Fibroblast of the aortic adventitia (primary cell): ENCODE measurements at regions not wholly inside any gene's neighbourhood (a gene's known extent, or its start where the extent isn't known, plus 50 kb on each side); places are given as distances from the start of the nearest gene placed in this dataset.
"Not testable (repeated sequence)": the region's sequence is repeated elsewhere in the genome, so short reads cannot be mapped to it uniquely, and the experiment has no call there.

Source experiments
- DNase-seq: peaks from one replicate; pipeline ENCODE4 v3.0.0-alpha.2; 2010; ENCODE audit warnings: low read depth
- H3K4me3 ChIP-seq: 2 replicates; pipeline ENCODE4 v1.5.1; 2011; ENCODE audit warnings: low read depth, mild to moderate bottlenecking, control low read depth, low read length, moderate library complexity

DNA sequence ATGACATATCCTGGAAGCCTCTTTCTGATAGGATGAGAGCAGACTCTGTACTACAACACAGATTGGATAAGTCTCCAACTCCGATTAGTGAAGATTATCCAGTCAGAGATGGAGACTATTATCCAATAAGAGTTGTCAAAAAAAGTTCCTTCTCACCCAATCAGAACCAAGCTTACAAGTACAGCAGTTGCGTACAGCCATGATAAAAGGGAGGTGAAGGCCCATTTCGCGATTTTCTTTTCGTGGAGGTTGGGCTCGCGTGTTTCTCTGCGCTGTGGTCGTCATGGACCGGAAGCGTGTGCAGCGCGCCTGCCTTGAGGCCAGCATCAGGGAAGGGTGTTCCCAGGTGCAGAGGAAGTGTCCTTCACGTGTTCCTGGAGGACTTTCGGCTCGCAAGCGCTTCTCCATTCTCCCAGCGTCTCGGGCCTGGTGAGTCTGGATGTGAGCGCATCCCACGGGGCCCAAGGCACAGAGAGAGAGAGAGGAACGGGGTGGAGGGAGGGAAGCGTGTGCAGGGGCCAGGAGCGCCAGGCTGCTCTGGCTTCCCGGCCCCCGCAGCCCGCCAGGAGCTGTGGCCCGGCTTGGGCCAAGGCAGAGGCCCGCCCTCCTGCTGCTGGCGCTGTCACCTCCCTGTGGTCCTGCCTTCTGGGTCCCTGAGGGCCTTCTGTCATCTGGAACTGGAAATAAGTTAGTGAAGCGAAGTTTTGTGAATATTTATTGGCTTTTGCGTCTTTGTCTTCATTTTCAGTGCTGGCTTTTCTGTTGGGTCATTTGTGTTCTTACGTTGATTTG is 53.9 kb downstream of the CDRT15L2 start:
- DNase-seq, H3K4me3 ChIP-seq: not testable (repeated sequence)

GRCh38 chr17:20640147-20640546 is 60.6 kb downstream of the CDRT15L2 start:
- not testable (repeated sequence) for DNase-seq, H3K4me3 ChIP-seq

- H3K4me3 ChIP-seq, DNase-seq: not testable (repeated sequence)
Measured at GRCh38 chr17:20646661-20647272, 67.2 kb downstream of the CDRT15L2 start.

GRCh38 chr17:20649097-20649767 is 69.7 kb downstream of the CDRT15L2 start:
- not testable (repeated sequence) for DNase-seq, H3K4me3 ChIP-seq

- not testable (repeated sequence) for DNase-seq, H3K4me3 ChIP-seq
Measured at GRCh38 chr17:20651022-20651421, 71.5 kb downstream of the CDRT15L2 start.

DNA sequence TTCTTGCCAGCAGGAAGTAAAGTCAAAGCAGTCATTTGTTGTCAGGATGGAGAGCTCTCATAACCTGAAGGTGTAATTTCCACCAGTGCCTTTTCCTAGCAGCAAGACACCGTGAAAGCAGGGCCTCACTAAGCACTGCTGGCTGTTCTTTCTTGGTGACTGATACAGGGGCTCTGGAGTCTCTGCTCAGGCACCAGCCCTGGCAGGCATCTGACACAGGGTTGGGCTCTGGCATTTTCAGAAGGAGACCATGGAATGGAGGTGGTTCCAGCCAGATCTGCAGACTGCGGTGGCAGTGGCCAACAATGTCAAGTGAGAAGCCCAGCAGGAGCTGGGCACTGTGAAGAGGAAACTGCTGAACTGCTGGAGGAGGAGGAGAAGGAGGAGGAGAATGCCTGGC is 72.2 kb downstream of the CDRT15L2 start:
- DNase-seq, H3K4me3 ChIP-seq: not testable (repeated sequence)

DNA sequence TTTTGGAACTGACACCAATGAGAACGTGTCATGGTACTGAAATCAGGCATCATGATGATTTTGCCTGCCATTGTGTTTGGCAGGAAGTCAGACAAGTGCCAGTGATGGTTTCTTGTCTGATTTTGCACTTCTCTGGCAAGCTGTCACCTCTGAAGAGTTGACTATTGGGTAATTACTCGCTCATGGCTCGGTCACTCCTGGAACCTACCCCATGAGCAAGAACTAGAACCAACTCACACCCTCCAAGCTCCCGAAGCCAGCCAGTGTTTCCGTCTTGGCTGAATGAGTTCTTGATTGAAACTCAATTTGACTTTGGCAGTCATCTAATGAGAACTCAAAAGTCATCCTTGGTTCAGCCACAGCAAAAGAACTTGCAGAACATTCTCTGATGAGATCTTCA is 73.9 kb downstream of the CDRT15L2 start:
- DNase-seq, H3K4me3 ChIP-seq: not testable (repeated sequence)

DNA sequence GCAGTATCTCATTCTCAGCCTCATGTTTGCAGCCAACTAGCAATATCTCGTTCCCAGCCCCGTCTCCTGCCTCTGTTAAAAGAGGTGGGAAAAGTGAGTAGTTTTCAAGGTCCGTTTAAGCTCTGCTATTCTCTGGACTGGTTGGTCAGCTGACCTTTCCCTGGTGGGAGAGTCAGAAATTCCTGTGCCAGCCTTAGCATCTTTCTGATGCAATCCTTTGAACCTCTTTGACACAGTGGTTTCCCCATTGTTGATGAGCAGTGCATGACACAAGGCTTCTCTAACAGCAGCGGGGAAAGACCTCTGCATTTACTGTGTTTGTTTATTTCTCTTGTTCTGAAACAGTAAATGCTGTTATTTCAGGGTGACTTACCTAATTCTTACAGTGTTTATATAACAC is 74.6 kb downstream of the CDRT15L2 start:
- peak; percentile 1 for DNase-seq
- H3K4me3 ChIP-seq: not testable (repeated sequence)

DNA sequence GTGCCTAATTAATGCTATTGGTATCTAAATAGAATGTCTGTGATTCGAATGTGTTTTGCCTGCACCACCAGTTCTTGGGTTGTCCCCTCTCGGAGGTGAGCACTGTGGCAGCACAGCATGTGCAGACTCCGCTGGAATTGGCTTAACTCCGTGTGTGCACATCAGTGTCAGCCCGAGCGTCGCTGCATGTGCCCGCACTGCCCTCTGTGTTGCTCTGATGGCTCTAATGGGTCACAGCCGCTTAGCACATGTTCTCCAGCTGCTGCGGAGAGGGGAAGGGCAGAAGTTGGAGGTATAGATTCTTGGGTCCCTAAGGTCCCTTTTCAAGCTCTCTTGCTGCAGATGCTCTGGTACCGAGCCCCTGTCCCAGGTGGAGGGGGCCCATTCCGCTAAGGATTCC is 75.1 kb downstream of the CDRT15L2 start:
- DNase-seq, H3K4me3 ChIP-seq: not testable (repeated sequence)

DNA sequence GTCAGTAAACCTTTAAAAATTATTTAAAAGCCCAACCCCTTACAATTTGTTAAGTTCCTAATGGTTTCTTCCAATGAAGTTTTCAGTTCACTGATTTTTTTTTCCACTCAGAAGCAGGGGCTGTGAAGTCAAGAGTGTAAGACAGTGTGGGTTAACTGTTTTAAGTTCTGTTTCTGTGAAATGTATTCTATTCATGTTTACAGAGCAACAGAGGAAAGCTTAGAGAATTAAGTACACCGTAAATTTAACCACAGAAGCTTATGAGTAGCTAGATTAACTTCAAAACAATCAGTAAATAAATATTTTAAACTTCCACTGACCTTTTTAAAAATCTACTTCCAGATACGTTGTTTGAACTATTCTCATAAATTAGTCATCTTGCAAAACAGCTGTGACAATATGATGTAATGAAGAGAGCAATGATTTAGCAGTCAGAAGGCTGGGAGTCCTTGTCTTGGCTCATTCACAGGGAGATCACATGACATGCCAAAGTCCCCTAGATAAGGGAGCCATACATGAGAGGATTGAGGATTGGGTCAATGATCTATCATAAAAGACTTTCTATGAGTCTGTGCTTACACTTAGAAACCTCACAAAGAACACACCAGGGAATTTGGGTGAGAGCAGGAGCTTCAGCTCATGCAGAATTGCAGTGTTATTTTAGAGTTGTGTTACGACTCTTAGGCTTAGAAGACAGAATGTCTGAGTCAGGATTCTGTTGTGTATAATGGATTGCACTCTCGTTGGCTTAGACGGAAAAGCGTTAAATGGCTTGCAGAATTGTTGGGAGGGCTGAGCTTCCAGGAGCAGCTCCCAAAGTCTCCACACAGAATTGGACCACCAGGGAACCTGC is 85.8 kb downstream of the CDRT15L2 start:
- not testable (repeated sequence) for H3K4me3 ChIP-seq, DNase-seq

GRCh38 chr17:20666689-20667088 is 87.2 kb downstream of the CDRT15L2 start:
- H3K4me3 ChIP-seq: not testable (repeated sequence)
- peak; percentile 8 for DNase-seq

DNA sequence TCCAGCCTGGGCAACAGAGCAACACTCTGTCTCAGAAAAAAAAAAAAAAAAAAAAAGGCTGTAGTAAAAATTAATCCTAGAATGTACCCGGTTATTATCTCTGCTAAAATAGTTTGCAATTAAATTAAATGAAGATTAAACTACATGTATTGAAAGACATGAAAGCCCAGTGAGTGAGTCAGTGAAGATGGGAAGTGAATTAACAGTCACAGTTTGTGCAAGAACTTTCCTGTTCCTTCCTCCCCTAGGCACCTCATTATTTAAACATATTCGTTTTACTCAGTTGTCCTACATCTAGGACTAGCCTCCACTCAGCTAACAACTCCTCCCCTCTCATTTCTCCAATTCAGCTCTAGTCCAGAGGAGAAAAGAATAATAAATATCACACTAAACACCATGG is 88.2 kb downstream of the CDRT15L2 start:
- H3K4me3 ChIP-seq, DNase-seq: not testable (repeated sequence)

DNA sequence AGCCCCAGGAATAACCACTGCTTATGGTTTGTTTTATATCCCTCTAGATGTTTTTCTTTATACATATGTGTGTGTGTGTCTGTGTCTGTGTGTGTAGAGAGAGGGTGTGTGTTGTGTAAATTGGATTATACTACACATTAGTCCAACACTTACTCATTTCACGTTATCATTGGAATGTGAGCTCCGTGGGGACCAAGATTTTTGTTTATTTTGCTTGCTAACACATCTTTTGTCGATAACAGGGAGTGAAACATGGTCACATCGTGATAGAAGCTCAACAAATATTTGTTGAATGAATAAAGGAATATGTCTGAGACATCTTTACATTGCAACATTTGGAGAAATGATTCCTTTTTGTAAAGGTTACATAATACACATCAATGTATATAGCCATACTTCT is 88.8 kb downstream of the CDRT15L2 start:
- DNase-seq, H3K4me3 ChIP-seq: not testable (repeated sequence)

- not testable (repeated sequence) for H3K4me3 ChIP-seq, DNase-seq
Measured at GRCh38 chr17:20668868-20669267, 89.3 kb downstream of the CDRT15L2 start.

DNA sequence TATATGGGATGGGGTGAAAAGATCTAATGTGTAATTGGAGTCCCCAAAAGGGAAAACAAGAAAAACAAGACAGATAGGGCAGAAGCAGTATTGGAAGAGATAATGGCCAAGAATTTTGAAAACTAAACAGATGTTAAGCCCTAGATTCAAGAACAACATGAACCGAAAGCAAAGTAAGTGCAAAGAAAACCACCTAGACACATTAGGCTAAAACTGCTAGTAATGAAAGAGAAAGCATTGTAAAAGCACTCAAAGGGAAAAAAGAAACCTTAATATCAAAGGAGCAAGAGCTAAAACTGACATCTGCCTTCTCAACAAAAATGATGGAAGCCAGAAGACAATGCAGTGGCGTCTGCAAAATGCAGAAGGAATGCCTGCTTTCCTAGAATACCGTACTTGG is 91.0 kb downstream of the CDRT15L2 start:
- not testable (repeated sequence) for H3K4me3 ChIP-seq, DNase-seq

DNA sequence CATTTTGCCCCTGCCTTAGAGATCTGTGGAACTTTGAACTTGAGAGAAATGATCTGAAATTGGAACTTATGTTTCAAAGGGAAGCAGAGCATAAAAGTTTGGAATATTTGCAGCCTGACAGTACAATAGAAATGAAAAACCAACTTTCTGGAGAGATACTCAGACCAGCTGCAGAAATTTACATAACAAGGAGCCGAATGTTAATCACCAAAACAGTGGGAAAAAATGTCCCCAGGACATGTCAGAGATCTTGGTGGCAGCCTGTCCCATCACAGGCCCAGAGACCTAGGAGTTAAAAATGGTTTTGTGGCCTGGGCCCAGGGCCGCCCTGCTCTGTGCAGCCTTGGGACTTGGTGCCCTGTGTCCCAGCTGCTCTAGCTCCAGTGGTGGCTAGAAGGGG is 94.8 kb downstream of the CDRT15L2 start:
- not testable (repeated sequence) for DNase-seq, H3K4me3 ChIP-seq

DNA sequence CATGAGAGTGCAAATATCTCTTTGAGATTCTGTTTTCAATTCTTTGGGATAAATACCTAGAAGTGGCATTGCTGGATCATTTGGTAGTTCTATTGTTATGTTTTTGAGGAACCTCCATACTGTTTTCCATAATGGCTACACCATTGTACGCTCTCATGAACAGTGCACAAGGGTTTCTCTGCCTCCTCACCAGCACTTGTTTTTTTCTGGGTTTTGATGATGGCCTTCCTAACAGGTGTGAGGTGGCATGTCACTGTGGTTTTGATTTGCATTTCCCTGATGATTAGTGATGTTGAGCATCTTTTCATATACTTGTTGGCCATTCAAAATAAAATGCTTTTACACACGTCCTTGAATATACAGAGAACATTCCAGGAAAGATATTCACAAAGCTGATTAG is 96.2 kb downstream of the CDRT15L2 start:
- not testable (repeated sequence) for DNase-seq, H3K4me3 ChIP-seq

- H3K4me3 ChIP-seq, DNase-seq: not testable (repeated sequence)
Measured at GRCh38 chr17:20676656-20677055, 97.1 kb downstream of the CDRT15L2 start.

DNA sequence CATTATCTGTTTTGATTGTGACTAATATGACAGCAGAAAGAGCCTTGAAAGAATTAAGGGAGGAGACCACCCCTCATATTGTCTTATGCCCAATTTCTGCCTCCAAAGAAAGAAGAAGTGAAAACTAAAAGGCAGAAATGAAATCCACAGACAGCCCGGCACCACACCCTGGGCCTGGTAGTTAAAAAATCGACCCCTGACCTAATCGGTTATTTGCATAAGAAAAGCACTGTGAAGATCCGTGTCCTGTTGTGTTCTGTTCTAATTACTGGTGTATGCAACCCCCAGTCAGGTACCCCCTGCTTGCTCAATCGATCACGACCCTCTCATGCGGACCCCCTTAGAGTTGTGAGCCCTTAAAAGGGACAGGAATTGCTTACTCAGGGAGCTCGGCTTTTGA is 97.9 kb downstream of the CDRT15L2 start:
- DNase-seq, H3K4me3 ChIP-seq: not testable (repeated sequence)
